Fibroblast of lung (primary cell): ENCODE measurements at regions not wholly inside any gene's neighbourhood (a gene's known extent, or its start where the extent isn't known, plus 50 kb on each side); places are given as distances from the start of the nearest gene placed in this dataset.

Source experiments
- CTCF ChIP-seq, 2 donors: IDR thresholded peaks in 1 of 2; conservative IDR thresholded peaks in 1 of 2; 1 replicate in 1 of 2; 2 replicates in 1 of 2; pipeline ENCODE4 v1.5.1; 2011 to 2012; ENCODE audit warnings: low read length in 2 of 2, control low read depth in 1 of 2, inconsistent platforms in 1 of 2, low read depth in 1 of 2, mild to moderate bottlenecking in 1 of 2
- EZH2 ChIP-seq: IDR thresholded peaks from 2 replicates; pipeline ENCODE4 v1.5.1; 2012; ENCODE audit warnings: low read length, control low read depth, mild to moderate bottlenecking; ENCODE audit errors: missing control alignments

- TF ChIP-seq CTCF (conservative IDR thresholded peaks at IDR 0.05 in 1 of 2, IDR thresholded peaks at IDR 0.05 in 1 of 2; ENCODE audit: low read depth in 1 of 2, low read length in 2 of 2): no peak
- TF ChIP-seq EZH2: no peak
Measured at GRCh38 chr2:181140928-181141327, 160.5 kb downstream of the UBE2E3 start.
